Transverse colon (tissue), 4 donors: ENCODE measurements at regions not wholly inside any gene's neighbourhood (a gene's known extent, or its start where the extent isn't known, plus 50 kb on each side); places are given as distances from the start of the nearest gene placed in this dataset.
"Not testable (repeated sequence)": the region's sequence is repeated elsewhere in the genome, so short reads cannot be mapped to it uniquely, and the experiment has no call there.

ENCODE experiments used
- DNase-seq: peaks from one replicate; pipeline ENCODE4 v3.0.0-alpha.2; 2019
- H3K27ac ChIP-seq, 4 donors: fragments of 200-600 bp; sonication (generic); 2 replicates each; pipeline ENCODE4 v1.5.1; 2016 to 2018; ENCODE audit warnings: inconsistent platforms in 4 of 4
- H3K27me3 ChIP-seq: fragments of 200-600 bp; sonication (generic); 2 replicates; pipeline ENCODE4 v1.5.1; 2017; ENCODE audit warnings: inconsistent platforms
- H3K36me3 ChIP-seq, 4 donors: fragments of 200-600 bp; sonication (generic); 2 replicates each; pipeline ENCODE4 v1.5.1; 2017 to 2019; ENCODE audit warnings: inconsistent platforms in 4 of 4
- H3K4me1 ChIP-seq, 4 donors: fragments of 200-600 bp; sonication (generic); 2 replicates each; pipeline ENCODE4 v1.5.1; 2017 to 2020; ENCODE audit warnings: inconsistent platforms in 4 of 4
- H3K4me3 ChIP-seq, 4 donors: fragments of 200-600 bp; sonication (generic); 1 replicate in 1 of 4; 2 replicates in 3 of 4; pipeline versions ENCODE4 v1.5.1 to v1.6.1; 2017 to 2019; ENCODE audit warnings: inconsistent platforms in 4 of 4
- H3K9me3 ChIP-seq, 2 donors: fragments of 200-600 bp; sonication (generic); 2 replicates each; pipeline ENCODE4 v1.5.1; 2017 to 2019; ENCODE audit warnings: inconsistent platforms in 2 of 2
- EP300 ChIP-seq: sonication (generic); formaldehyde crosslinking; IDR thresholded peaks from one replicate; pipeline ENCODE4 v1.6.1; 2017; ENCODE audit warnings: antibody characterized with exemption, low read depth
- POLR2A ChIP-seq: fragments of 450-650 bp; IDR thresholded peaks from one replicate; pipeline ENCODE4 v1.6.1; 2016; ENCODE audit warnings: antibody characterized with exemption, mild to moderate bottlenecking, moderate library complexity
- POLR2AphosphoS5 ChIP-seq, 3 donors: sonication (generic); formaldehyde crosslinking; IDR thresholded peaks; one replicate each; pipeline ENCODE4 v1.6.1; 2016; ENCODE audit warnings: antibody characterized with exemption in 3 of 3
- WGBS, 2 donors: methylation state at CpG; one replicate each; pipeline ENCODE4 v1.1.5; 2018; ENCODE audit warnings: low coverage in 1 of 2; 5-methylcytosine and 5-hydroxymethylcytosine counted together
- in situ Hi-C, 4 donors: fragments of 200-750 bp; cut with MboI; loops; one replicate each; pipeline versions ENCODE4 v1.15.0 to v1.15.1; 2017; ENCODE audit warnings: low sequenced_read_pairs in 3 of 4, low pct_ligation_motif_present in 1 of 4, low pct_unique_long_range_greater_than_20kb in 1 of 4
- intact Hi-C: fragments of 100-400 bp; cut with DNase I; formaldehyde crosslinking; loops from one replicate; pipeline ENCODE4 v1.15.1; 2023; ENCODE audit warnings: low total_unique reads
- TF ChIP-seq, protein P1 (sequence below), 5 experiments: fragments of 200-600 bp in 3 of 5; fragments of 450-650 bp in 2 of 5; sonication (generic) in 3 of 5; IDR thresholded peaks; 1 replicate in 2 of 5; 2 replicates in 3 of 5; pipeline ENCODE4 v1.5.1; 2016 to 2017; ENCODE audit warnings: antibody characterized with exemption in 5 of 5, inconsistent platforms in 3 of 5, mild to moderate bottlenecking in 2 of 5, moderate library complexity in 1 of 5

DNA sequence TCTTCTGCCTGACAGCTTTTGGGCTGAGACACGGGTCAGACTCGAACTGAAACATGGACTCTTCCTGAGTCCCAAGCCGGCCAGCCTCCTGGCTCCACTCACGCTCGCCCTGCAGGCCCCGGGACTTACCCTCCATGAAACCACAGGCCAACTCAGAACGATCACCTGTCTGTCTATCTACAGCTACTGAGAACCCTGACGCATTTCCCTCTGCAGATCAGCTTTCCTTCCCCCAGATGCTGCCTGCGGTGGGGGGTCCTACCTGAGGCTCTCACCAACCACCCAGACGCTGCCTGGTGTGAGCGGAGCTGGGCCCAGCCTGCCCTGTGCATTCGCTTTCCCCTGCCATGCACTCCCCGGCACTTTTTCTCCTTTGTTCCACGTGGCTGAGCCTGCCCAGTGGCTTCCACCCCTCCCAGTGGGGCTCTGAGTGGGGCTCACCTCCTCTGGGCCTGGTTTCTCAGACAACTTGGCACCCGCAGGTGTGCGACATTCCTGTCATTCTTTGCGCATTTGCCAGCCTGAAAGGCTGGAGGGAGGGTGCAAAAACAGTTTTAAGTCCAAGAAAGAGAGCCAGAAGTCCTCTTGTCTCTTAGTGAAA, 60.2 kb downstream of the PLXNA1 start:
- H3K9me3 ChIP-seq, result no peaks in the 10 kb centered on the region
- 81 to 100% methylated on average over 1 to 17 of the region's 17 CpGs for WGBS, 2 donors
- in situ Hi-C loops (no loop called here), intact Hi-C loops (no loop called here)
- H3K27me3 ChIP-seq, result no peaks in the 10 kb centered on the region
- H3K27ac ChIP-seq, result no peak overlapping the region
- H3K4me3 ChIP-seq, result no peak overlapping the region
- H3K4me1 ChIP-seq, result no peaks in the 10 kb centered on the region
- TF ChIP-seq, protein P1, sequence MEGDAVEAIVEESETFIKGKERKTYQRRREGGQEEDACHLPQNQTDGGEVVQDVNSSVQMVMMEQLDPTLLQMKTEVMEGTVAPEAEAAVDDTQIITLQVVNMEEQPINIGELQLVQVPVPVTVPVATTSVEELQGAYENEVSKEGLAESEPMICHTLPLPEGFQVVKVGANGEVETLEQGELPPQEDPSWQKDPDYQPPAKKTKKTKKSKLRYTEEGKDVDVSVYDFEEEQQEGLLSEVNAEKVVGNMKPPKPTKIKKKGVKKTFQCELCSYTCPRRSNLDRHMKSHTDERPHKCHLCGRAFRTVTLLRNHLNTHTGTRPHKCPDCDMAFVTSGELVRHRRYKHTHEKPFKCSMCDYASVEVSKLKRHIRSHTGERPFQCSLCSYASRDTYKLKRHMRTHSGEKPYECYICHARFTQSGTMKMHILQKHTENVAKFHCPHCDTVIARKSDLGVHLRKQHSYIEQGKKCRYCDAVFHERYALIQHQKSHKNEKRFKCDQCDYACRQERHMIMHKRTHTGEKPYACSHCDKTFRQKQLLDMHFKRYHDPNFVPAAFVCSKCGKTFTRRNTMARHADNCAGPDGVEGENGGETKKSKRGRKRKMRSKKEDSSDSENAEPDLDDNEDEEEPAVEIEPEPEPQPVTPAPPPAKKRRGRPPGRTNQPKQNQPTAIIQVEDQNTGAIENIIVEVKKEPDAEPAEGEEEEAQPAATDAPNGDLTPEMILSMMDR (IDR thresholded peaks at IDR 0.05), result no peak
- TF ChIP-seq POLR2A (no peak), POLR2AphosphoS5 (IDR thresholded peaks at IDR 0.05) (no peak), EP300 (no peak)
- H3K36me3 ChIP-seq, result no peaks in the 10 kb centered on the region
- no peak for DNase-seq

DNA sequence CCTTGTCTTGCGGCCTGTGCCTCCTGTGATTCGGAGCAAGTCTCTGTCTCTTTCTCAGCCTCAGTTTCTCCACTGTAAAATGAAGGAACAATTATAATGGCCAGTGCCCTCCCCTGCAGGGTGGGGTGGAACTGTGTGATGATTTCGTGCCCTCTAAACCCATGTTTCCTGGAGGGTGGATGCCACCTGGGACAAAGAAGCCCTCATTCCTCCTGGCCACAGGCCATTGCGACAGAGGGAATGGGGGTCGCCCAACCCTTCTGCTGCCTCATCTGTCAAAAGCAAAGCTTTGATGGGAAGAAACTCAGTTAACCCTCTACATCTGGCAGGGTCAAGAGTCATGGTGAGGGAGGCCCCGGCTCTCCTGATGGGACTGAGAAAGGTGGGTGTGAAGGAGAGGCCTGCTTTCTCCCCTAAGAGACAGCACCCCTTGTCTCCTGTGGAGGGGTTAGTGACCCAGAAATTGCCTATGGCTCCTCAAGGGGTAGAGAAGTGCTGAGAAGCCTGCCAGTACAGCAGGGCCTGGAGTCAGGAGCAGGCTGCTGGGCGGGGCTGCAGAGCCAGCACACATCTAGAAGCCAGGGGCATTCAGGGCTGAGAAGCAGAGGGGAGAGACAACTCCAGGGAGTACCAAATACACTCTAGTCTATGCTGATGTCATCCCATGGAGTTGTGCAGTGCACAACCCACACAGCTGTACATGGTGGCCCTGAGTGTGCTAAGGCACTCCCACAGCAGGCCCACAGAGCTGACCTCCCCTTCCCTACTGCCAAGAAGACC, 61.0 kb downstream of the PLXNA1 start:
- no peak for DNase-seq
- no peaks in the 10 kb centered on the region for H3K4me1 ChIP-seq
- intact Hi-C loops, result no loop called here
- TF ChIP-seq, protein P1 (IDR thresholded peaks at IDR 0.05), result no peak
- no peak for TF ChIP-seq POLR2A
- no peak for TF ChIP-seq EP300
- no peak for TF ChIP-seq POLR2AphosphoS5 (IDR thresholded peaks at IDR 0.05)
- H3K27ac ChIP-seq, result no peak overlapping the region
- WGBS, 2 donors, result 80 to 89% methylated on average over 3 to 6 of the region's 7 CpGs
- no peak overlapping the region for H3K4me3 ChIP-seq
- no peaks in the 10 kb centered on the region for H3K27me3 ChIP-seq
- in situ Hi-C loops, result no loop called here
- no peaks in the 10 kb centered on the region for H3K36me3 ChIP-seq
- H3K9me3 ChIP-seq, result no peaks in the 10 kb centered on the region

- H3K36me3 ChIP-seq, result no peaks in the 10 kb centered on the region
- H3K9me3 ChIP-seq, result peaks cover 0 to 3% of the 10 kb centered on the region in 2 donors
- no peak overlapping the region for H3K27ac ChIP-seq
- H3K4me3 ChIP-seq, result no peak overlapping the region
- no peaks in the 10 kb centered on the region for H3K4me1 ChIP-seq
- WGBS, 2 donors, result 43 to 60% methylated on average over 1 to 4 of the region's 4 CpGs
- DNase-seq, result no peak
- in situ Hi-C loops (no loop called here), intact Hi-C loops (no loop called here)
- no peaks in the 10 kb centered on the region for H3K27me3 ChIP-seq
- TF ChIP-seq POLR2A, result no peak
- no peak for TF ChIP-seq POLR2AphosphoS5 (IDR thresholded peaks at IDR 0.05)
- TF ChIP-seq, protein P1 (IDR thresholded peaks at IDR 0.05), result no peak
- no peak for TF ChIP-seq EP300
Measured at GRCh38 chr3:127044996-127045395, 62.1 kb downstream of the PLXNA1 start.

GRCh38 chr3:127045435-127046045, 62.6 kb downstream of the PLXNA1 start:
- TF ChIP-seq, protein P1 (IDR thresholded peaks at IDR 0.05), result no peak
- TF ChIP-seq POLR2A (no peak), POLR2AphosphoS5 (IDR thresholded peaks at IDR 0.05) (no peak), EP300 (no peak)
- WGBS, 2 donors, result 54 to 63% methylated on average over 5 of the region's 5 CpGs
- in situ Hi-C loops, result no loop called here
- Histone ChIP-seq H3K9me3 (peaks cover 0 to 4% of the 10 kb centered on the region in 2 donors), H3K27ac (no peak overlapping the region), H3K4me1 (no peaks in the 10 kb centered on the region), H3K27me3 (no peaks in the 10 kb centered on the region), H3K36me3 (no peaks in the 10 kb centered on the region), H3K4me3 (no peak overlapping the region)
- no peak for DNase-seq
- intact Hi-C loops, result no loop called here

GRCh38 chr3:127046690-127047089, 63.8 kb downstream of the PLXNA1 start:
- H3K4me1 ChIP-seq, intact Hi-C loops, H3K36me3 ChIP-seq, DNase-seq, H3K27me3 ChIP-seq, H3K4me3 ChIP-seq, in situ Hi-C loops, H3K9me3 ChIP-seq, H3K27ac ChIP-seq: not testable (repeated sequence)
- WGBS, 2 donors, result 94% methylated on average over 28 of the region's 28 CpGs; no CpG with 5 or more reads in 1 of the 2 donors
